ENCODE measurements at regions not wholly inside any gene's neighbourhood (a gene's known extent, or its start where the extent isn't known, plus 50 kb on each side); places are given as distances from the start of the nearest gene placed in this dataset.
A peak's percentile ranks its signal among the peaks of the same experiment; 100 is the strongest.

DNA sequence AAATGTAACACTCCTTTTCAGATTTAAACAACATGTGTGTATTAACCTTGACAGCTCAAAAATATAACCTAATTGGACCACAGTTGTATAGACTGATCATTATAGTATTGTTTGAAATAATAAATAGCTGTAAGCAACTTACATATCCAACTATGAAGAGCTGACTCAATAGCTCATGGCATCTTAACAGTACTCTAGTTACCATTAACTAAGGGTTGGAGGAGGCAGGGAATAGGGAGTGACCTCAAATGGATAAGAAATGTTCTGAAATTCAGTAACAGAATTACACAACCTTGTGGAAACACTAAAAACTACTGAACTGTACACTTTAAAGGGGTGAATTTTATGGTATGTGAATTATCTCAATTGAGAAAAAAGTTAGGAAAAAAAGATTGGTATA lies 136.5 kb upstream of the CPEB2 start:
- H3K27ac Mint-ChIP-seq: no peak overlapping the region
- TF ChIP-seq, protein P1, sequence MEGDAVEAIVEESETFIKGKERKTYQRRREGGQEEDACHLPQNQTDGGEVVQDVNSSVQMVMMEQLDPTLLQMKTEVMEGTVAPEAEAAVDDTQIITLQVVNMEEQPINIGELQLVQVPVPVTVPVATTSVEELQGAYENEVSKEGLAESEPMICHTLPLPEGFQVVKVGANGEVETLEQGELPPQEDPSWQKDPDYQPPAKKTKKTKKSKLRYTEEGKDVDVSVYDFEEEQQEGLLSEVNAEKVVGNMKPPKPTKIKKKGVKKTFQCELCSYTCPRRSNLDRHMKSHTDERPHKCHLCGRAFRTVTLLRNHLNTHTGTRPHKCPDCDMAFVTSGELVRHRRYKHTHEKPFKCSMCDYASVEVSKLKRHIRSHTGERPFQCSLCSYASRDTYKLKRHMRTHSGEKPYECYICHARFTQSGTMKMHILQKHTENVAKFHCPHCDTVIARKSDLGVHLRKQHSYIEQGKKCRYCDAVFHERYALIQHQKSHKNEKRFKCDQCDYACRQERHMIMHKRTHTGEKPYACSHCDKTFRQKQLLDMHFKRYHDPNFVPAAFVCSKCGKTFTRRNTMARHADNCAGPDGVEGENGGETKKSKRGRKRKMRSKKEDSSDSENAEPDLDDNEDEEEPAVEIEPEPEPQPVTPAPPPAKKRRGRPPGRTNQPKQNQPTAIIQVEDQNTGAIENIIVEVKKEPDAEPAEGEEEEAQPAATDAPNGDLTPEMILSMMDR (IDR thresholded peaks at IDR 0.05): no peak
- H3K4me1 Mint-ChIP-seq: peaks cover 21% of the 10 kb centered on the region
- no peaks in the 10 kb centered on the region for H3K9me3 Mint-ChIP-seq
- no peaks in the 10 kb centered on the region for H3K36me3 Mint-ChIP-seq (ENCODE audit: low read depth)
- H3K27me3 Mint-ChIP-seq (ENCODE audit: low read depth, poor library complexity): peaks cover 53% of the 10 kb centered on the region
- DNase-seq: no peak
- no peak overlapping the region for H3K4me3 Mint-ChIP-seq

DNA sequence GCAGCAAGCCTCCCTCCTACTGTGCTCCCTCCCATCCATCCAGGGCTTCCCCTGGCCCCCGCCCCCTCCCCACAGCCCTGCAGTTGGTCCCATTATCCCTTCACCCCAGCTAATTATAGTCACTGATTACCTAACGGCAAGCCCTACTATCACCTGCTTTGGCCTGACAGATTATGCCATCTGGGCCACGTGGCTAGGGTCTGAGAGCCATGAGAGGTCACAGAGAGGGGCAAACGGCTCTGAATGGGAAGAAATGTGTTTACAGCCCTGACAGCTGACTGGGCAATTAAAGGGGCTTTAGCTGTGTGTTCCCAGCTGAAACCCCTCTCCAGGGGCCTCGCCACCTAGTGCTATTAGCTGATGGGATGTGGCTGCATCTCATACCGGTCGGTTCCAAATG lies 134.4 kb upstream of the CPEB2 start:
- Mint-ChIP-seq H3K27me3 (ENCODE audit: low read depth, poor library complexity) (peaks cover 57% of the 10 kb centered on the region), H3K9me3 (no peaks in the 10 kb centered on the region), H3K36me3 (ENCODE audit: low read depth) (no peaks in the 10 kb centered on the region), H3K27ac (no peak overlapping the region), H3K4me1 (peaks cover 21% of the 10 kb centered on the region), H3K4me3 (no peak overlapping the region)
- peak; percentile 26 for DNase-seq
- TF ChIP-seq, protein P1 (IDR thresholded peaks at IDR 0.05): no peak

DNA sequence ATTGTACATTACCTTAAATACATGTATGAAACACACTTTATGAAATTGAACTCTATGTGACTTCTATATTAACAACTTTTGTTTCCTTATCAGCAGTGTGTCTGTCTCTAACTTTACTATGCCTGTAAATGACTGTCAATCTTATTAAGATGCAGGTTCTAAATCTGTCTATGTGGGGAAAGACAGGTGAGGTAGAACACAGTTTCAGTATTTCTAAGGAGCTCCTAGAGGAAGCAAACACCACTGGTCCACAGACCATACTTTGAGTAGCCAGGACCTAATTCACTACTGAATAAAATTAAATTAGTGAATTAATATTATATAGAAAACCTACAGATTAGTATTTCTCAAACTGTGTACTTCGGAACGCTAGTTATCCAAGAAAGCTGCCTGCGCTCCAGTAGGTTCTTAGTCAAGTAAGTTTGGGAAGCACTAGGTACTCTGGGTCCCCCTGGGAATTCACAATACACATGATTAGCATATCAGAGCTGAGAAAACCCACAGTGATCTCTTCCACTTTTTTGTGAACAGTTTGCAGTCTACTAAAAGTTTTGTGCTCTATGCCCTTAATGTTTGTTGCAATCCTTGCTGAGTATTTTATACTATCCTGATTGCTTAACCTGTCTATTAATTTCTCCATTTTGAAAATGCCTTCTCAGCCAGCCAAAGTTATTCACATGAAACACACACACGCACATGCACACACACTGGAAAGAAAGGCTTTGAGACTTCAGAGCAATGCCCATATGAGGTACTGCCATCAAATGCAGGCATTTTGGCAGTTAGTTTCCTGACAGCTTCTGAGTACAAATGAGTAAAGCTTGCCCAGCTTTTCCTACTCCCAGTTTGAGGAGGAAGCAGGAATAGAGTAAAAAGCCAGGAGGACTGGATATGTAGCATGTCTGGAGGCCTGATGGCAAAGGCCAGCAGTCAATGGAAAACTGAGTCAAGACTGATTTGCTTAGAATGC lies 133.6 kb upstream of the CPEB2 start:
- Mint-ChIP-seq H3K4me3 (no peak overlapping the region), H3K4me1 (peaks cover 21% of the 10 kb centered on the region), H3K9me3 (no peaks in the 10 kb centered on the region), H3K27ac (no peak overlapping the region), H3K27me3 (ENCODE audit: low read depth, poor library complexity) (peaks cover 60% of the 10 kb centered on the region), H3K36me3 (ENCODE audit: low read depth) (no peaks in the 10 kb centered on the region)
- TF ChIP-seq, protein P1 (IDR thresholded peaks at IDR 0.05): no peak
- no peak for DNase-seq

DNA sequence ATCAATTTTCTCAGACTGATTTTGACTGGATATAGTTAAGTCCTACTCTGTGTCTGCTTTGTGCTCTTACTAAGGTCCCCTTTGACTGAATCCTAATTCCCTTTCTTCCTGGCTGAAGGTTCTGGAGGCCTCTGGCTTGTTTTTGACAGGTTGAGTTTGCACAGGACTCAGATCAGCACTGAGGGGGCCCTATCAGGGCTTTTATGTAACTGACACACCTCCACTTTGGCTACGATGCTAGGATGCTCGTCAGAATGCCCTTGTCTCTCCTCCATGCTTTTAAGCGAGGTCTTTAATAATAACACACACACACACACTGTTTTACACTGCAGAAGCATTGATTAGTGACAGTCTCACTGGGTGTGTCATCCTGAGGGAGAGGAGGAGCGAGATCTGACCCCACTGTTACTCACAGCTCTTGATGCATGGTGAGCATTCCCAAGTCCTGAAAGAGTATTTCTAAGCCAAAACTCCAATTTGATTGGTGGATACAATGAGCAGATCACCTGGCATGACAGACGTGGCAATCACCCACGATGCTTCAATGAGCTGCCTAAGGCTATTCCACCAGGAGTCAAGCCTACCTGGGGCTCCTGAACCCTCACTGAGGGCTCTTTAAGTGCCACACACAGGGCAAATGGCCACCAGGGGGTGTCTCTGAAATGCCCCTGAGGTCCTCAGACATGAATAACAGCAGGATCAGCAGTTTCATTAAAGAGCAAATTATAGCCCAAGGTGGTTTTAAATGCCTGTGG lies 130.4 kb upstream of the CPEB2 start:
- no peak overlapping the region for H3K4me3 Mint-ChIP-seq
- no peaks in the 10 kb centered on the region for H3K36me3 Mint-ChIP-seq (ENCODE audit: low read depth)
- peak; percentile 10 for DNase-seq
- TF ChIP-seq, protein P1 (IDR thresholded peaks at IDR 0.05): peak; percentile 19
- no peak overlapping the region for H3K27ac Mint-ChIP-seq
- peaks cover 48% of the 10 kb centered on the region for H3K27me3 Mint-ChIP-seq (ENCODE audit: low read depth, poor library complexity)
- H3K4me1 Mint-ChIP-seq: peaks cover 21% of the 10 kb centered on the region
- no peaks in the 10 kb centered on the region for H3K9me3 Mint-ChIP-seq

DNA sequence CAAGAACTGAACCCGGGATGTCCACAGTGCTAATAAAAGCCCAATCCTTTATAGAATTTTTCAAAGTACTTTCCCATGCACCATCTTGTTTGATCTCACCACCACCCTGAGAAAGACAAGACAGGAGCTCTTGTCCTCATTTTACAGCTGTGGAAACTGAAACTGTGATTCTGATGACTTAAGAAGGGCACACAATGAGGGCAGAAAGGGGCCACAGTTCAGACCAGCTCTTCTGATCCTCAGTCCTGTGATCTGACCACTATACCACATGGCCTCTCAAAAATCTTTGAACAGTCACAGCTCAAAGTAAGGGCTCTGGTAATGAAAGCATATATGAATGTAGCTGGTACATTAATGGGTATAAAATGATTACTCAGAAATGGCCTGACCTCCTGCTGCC lies 127.3 kb upstream of the CPEB2 start:
- no peak for DNase-seq
- H3K4me3 Mint-ChIP-seq: no peak overlapping the region
- no peaks in the 10 kb centered on the region for H3K4me1 Mint-ChIP-seq
- H3K27ac Mint-ChIP-seq: no peak overlapping the region
- no peaks in the 10 kb centered on the region for H3K36me3 Mint-ChIP-seq (ENCODE audit: low read depth)
- H3K27me3 Mint-ChIP-seq (ENCODE audit: low read depth, poor library complexity): peaks cover 44% of the 10 kb centered on the region
- no peaks in the 10 kb centered on the region for H3K9me3 Mint-ChIP-seq
- TF ChIP-seq, protein P1 (IDR thresholded peaks at IDR 0.05): no peak
